Hepatocyte (in vitro differentiated cells): ENCODE measurements at regions not wholly inside any gene's neighbourhood (a gene's known extent, or its start where the extent isn't known, plus 50 kb on each side); places are given as distances from the start of the nearest gene placed in this dataset.

ENCODE experiments used
- DNase-seq: peaks from one replicate; pipeline ENCODE4 v3.0.0-alpha.2; 2016; ENCODE audit warnings: low spot score
- H2AFZ ChIP-seq: fragments of 200-600 bp; sonication (generic); 2 replicates; pipeline ENCODE4 v1.6.0; 2016; ENCODE audit warnings: antibody characterized with exemption, mild to moderate bottlenecking
- H3K27ac ChIP-seq: fragments of 200-600 bp; sonication (generic); 2 replicates; pipeline ENCODE4 v1.5.1; 2016; ENCODE audit warnings: mild to moderate bottlenecking
- H3K27me3 ChIP-seq: fragments of 200-600 bp; sonication (generic); 2 replicates; pipeline ENCODE4 v1.6.1; 2016
- H3K36me3 ChIP-seq: fragments of 200-600 bp; sonication (generic); replicated peaks from 2 replicates; pipeline ENCODE4 v1.5.1; 2016; ENCODE audit warnings: low read depth; ENCODE audit not compliant: insufficient read depth
- H3K4me1 ChIP-seq: fragments of 200-600 bp; sonication (generic); 2 replicates; pipeline ENCODE4 v1.5.1; 2016; ENCODE audit warnings: mild to moderate bottlenecking, moderate library complexity; ENCODE audit not compliant: insufficient read depth
- H3K4me2 ChIP-seq: fragments of 200-600 bp; sonication (generic); 2 replicates; pipeline ENCODE4 v1.6.0; 2016
- H3K4me3 ChIP-seq: fragments of 200-600 bp; sonication (generic); 2 replicates; pipeline ENCODE4 v1.5.1; 2016; ENCODE audit warnings: mild to moderate bottlenecking
- H3K79me2 ChIP-seq: fragments of 200-600 bp; sonication (generic); 2 replicates; pipeline ENCODE4 v1.6.0; 2017; ENCODE audit warnings: mild to moderate bottlenecking
- H3K9me2 ChIP-seq: fragments of 200-600 bp; sonication (generic); replicated peaks from 2 replicates; pipeline ENCODE4 v1.6.0; 2017; ENCODE audit warnings: mild to moderate bottlenecking; ENCODE audit not compliant: insufficient read depth
- H3K9me3 ChIP-seq: fragments of 200-600 bp; sonication (generic); 2 replicates; pipeline ENCODE4 v1.5.1; 2016; ENCODE audit warnings: low read depth, mild to moderate bottlenecking
- H4K20me1 ChIP-seq: fragments of 200-600 bp; sonication (generic); 2 replicates; pipeline ENCODE4 v1.6.0; 2016; ENCODE audit warnings: mild to moderate bottlenecking; ENCODE audit not compliant: insufficient read depth, poor library complexity, severe bottlenecking
- EZH2 ChIP-seq: fragments of 200-600 bp; sonication (generic); IDR thresholded peaks from 2 replicates; pipeline ENCODE4 v1.6.1; 2016; ENCODE audit warnings: antibody characterized with exemption, mild to moderate bottlenecking, borderline replicate concordance
- EZH2phosphoT487 ChIP-seq: fragments of 200-600 bp; sonication (generic); IDR thresholded peaks from one replicate; pipeline ENCODE4 v1.6.1; 2018; ENCODE audit warnings: antibody characterized with exemption, mild to moderate bottlenecking, low read depth, moderate library complexity; ENCODE audit not compliant: unreplicated experiment, severe bottlenecking
- WGBS: methylation state at CpG from one replicate; pipeline ENCODE4 v1.1.6; 2016; ENCODE audit warnings: low lambda C conversion rate; ENCODE audit errors: missing lambda C conversion rate; 5-methylcytosine and 5-hydroxymethylcytosine counted together
- TF ChIP-seq, protein P1 (sequence below): fragments of 200-600 bp; sonication (generic); IDR thresholded peaks from 2 replicates; pipeline ENCODE4 v1.5.1; 2016; ENCODE audit warnings: antibody characterized with exemption, mild to moderate bottlenecking; ENCODE audit not compliant: poor library complexity

DNA sequence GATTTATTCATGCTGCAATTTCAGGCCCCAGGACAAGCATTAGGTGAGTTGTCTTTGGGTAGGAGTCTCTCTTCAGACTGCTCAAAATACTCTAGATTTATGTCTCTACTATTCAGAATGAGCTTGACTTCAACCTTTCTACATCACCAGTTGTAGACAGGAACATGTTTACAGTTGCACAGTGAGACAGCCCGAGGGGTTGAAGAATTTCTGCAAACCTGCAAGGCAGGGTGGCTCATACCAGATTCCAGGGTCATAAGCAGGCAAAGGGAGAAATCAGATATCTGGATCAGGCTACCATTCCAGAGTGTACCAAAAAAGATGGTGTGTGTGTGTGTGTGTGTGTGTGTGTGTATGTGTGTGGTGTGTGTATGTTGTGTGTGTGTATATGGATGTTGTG is 112.4 kb downstream of the SPP2 start:
- H3K9me3 ChIP-seq = no peaks in the 10 kb centered on the region
- no peaks in the 10 kb centered on the region for H4K20me1 ChIP-seq
- no peak overlapping the region for H3K4me2 ChIP-seq
- H3K9me2 ChIP-seq = no peaks in the 10 kb centered on the region
- peaks cover 30% of the 10 kb centered on the region for H3K4me1 ChIP-seq
- H3K36me3 ChIP-seq = no peaks in the 10 kb centered on the region
- no peak overlapping the region for H3K4me3 ChIP-seq
- DNase-seq = no peak
- no peaks in the 10 kb centered on the region for H3K79me2 ChIP-seq
- 38% methylated on average over 1 of the region's 1 CpG for WGBS
- TF ChIP-seq EZH2 = no peak
- no peak for TF ChIP-seq EZH2phosphoT487
- TF ChIP-seq, protein P1, sequence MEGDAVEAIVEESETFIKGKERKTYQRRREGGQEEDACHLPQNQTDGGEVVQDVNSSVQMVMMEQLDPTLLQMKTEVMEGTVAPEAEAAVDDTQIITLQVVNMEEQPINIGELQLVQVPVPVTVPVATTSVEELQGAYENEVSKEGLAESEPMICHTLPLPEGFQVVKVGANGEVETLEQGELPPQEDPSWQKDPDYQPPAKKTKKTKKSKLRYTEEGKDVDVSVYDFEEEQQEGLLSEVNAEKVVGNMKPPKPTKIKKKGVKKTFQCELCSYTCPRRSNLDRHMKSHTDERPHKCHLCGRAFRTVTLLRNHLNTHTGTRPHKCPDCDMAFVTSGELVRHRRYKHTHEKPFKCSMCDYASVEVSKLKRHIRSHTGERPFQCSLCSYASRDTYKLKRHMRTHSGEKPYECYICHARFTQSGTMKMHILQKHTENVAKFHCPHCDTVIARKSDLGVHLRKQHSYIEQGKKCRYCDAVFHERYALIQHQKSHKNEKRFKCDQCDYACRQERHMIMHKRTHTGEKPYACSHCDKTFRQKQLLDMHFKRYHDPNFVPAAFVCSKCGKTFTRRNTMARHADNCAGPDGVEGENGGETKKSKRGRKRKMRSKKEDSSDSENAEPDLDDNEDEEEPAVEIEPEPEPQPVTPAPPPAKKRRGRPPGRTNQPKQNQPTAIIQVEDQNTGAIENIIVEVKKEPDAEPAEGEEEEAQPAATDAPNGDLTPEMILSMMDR = no peak
- no peaks in the 10 kb centered on the region for H3K27me3 ChIP-seq
- no peak overlapping the region for H2AFZ ChIP-seq
- H3K27ac ChIP-seq = peak overlapping the region; percentile 44

DNA sequence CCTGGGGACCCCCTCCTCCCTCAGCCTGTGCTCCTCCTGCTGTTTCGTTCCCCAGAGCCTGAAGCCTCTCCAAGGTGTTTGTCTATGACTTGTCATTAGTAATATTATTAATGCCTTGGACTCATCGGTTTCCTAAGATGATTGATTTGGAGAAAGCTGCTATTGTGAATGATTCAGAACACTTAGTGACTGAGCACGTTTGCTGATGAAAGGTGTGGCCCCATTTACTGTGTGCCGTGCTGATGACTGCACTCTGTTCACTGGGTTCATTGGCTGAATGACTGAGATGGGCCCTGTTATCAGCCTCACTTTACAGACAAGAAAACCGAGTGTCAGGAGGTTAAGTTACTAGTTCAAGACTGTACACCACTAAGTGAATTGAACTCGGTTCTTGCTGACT is 111.4 kb downstream of the SPP2 start:
- no peaks in the 10 kb centered on the region for H3K36me3 ChIP-seq
- peak overlapping the region; percentile 44 for H3K27ac ChIP-seq
- H2AFZ ChIP-seq = no peak overlapping the region

DNA sequence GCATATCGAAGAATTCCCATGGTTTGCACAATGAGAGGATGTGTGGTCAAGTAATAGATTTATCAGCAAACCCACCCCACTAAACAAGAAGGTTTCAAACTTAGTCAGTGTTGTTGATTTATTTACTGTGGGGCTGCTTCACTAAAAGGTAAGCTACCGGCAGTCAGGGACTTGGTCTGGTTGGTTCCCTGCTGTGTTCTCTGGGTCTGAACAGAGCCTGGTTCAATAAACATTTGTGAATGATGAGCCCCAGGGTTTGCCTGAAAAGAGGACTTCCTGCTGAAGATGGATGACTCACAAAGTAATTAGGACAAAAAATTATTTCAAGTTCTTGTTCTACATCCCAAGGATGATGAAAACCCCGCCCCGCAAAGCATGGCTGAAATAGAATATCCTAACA is 108.3 kb downstream of the SPP2 start:
- no peak for DNase-seq
- H3K4me3 ChIP-seq = no peak overlapping the region
- H3K27ac ChIP-seq = no peak overlapping the region
- no peak overlapping the region for H3K4me2 ChIP-seq
- no peaks in the 10 kb centered on the region for H3K9me3 ChIP-seq
- no peaks in the 10 kb centered on the region for H3K36me3 ChIP-seq
- H3K9me2 ChIP-seq = no peaks in the 10 kb centered on the region
- H3K27me3 ChIP-seq = no peaks in the 10 kb centered on the region
- peaks cover 19% of the 10 kb centered on the region for H3K4me1 ChIP-seq
- H2AFZ ChIP-seq = no peak overlapping the region
- no peaks in the 10 kb centered on the region for H3K79me2 ChIP-seq
- WGBS = 87% methylated on average over 4 of the region's 4 CpGs
- TF ChIP-seq EZH2phosphoT487 (no peak), EZH2 (no peak)
- TF ChIP-seq, protein P1 = no peak
- H4K20me1 ChIP-seq = no peaks in the 10 kb centered on the region

More for the DNA sequence above, 111.4 kb downstream of the SPP2 start:
- no peaks in the 10 kb centered on the region for H3K27me3 ChIP-seq
- H3K4me3 ChIP-seq = no peak overlapping the region
- 76% methylated on average over 6 of the region's 6 CpGs for WGBS
- no peaks in the 10 kb centered on the region for H3K9me2 ChIP-seq
- no peaks in the 10 kb centered on the region for H3K9me3 ChIP-seq
- no peak for DNase-seq
- peaks cover 27% of the 10 kb centered on the region for H3K4me1 ChIP-seq
- no peaks in the 10 kb centered on the region for H4K20me1 ChIP-seq
- no peaks in the 10 kb centered on the region for H3K79me2 ChIP-seq
- no peak overlapping the region for H3K4me2 ChIP-seq
- TF ChIP-seq, protein P1 = no peak
- TF ChIP-seq EZH2 = no peak
- TF ChIP-seq EZH2phosphoT487 = no peak
